Upper lobe of left lung (tissue), 4 donors: ENCODE measurements at regions not wholly inside any gene's neighbourhood (a gene's known extent, or its start where the extent isn't known, plus 50 kb on each side); places are given as distances from the start of the nearest gene placed in this dataset.

Source experiments
- CTCF ChIP-seq, 6 experiments: fragments of 450-650 bp in 4 of 6; fragments of 200-600 bp in 2 of 6; sonication (generic) in 2 of 6; IDR thresholded peaks; one replicate each; pipeline ENCODE4 v1.5.1; 2016 to 2019; ENCODE audit warnings: antibody characterized with exemption in 6 of 6
- POLR2A ChIP-seq, 4 donors: fragments of 450-650 bp; IDR thresholded peaks; one replicate each; pipeline ENCODE4 v1.5.1; 2016 to 2017; ENCODE audit warnings: antibody characterized with exemption in 4 of 4, mild to moderate bottlenecking in 2 of 4

DNA sequence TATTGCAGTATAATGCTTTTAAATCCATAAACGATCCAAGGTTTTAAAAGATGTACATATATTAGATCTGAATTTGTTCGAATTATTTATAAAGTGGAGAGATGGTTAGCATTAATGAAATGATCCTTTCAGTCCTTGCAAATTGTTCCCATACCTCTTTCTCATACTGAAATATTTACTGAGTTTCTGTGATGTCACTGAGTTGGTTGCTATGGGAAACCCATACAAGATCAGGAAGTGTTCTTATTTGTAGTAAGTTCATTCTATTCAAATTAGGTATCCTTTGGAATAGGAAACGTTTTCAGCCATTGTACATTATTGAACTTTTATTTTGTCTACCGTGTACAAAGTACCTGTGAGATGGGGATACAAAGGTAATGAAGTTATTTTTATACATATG lies 73.2 kb upstream of the CHL1 start:
- TF ChIP-seq CTCF (IDR thresholded peaks at IDR 0.05) (no peak), POLR2A (IDR thresholded peaks at IDR 0.05) (no peak)
